ENCODE measurements at regions not wholly inside any gene's neighbourhood (a gene's known extent, or its start where the extent isn't known, plus 50 kb on each side); places are given as distances from the start of the nearest gene placed in this dataset.

DNA sequence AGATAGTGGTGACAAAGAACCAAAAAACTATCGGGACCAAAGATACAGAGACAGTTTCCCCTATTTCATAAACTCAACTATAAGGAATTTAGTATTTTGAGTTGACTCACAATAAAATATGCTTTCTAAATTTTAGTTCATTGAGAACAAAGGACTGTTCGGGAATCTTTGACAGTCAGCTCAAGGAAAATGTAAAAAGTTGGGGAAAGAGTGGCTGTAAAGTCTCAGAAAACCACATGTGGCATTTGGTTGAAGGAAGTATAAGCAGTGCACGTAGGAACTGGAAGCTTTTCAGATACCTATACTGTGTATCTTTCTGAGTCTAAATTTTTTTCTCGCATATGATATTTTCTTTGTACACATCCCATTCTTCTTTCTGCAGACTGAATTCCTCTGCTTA is 688.9 kb downstream of the KCNA4 start:
- TF ChIP-seq REST (IDR thresholded peaks at IDR 0.05; ENCODE audit: insufficient replicate concordance, low read depth): no peak
- peaks cover 2% of the 10 kb centered on the region for H3K27me3 ChIP-seq (ENCODE audit: insufficient read depth, poor library complexity, severe bottlenecking)
- H3K27ac ChIP-seq (replicated peaks): no peak overlapping the region
- DNase-seq (ENCODE audit: low read depth in 1 of 2, low spot score in 1 of 2): no peak
- H3K4me3 ChIP-seq (replicated peaks; ENCODE audit: insufficient read depth, low read length): no peak overlapping the region

GRCh38 chr11:29326757-29327156 is 690.1 kb downstream of the KCNA4 start:
- no peak for DNase-seq (ENCODE audit: low read depth in 1 of 2, low spot score in 1 of 2)
- peaks cover 2% of the 10 kb centered on the region for H3K27me3 ChIP-seq (ENCODE audit: insufficient read depth, poor library complexity, severe bottlenecking)
- H3K27ac ChIP-seq (replicated peaks): no peak overlapping the region
- no peak for TF ChIP-seq REST (IDR thresholded peaks at IDR 0.05; ENCODE audit: insufficient replicate concordance, low read depth)
- TF ChIP-seq GABPA (IDR thresholded peaks at IDR 0.05; ENCODE audit: low read depth): no peak
- no peak for TF ChIP-seq POLR2AphosphoS5 (IDR thresholded peaks at IDR 0.05; ENCODE audit: low read depth)
- TF ChIP-seq CTCF (IDR thresholded peaks at IDR 0.05; ENCODE audit: insufficient read depth, low read length): no peak
- TF ChIP-seq SPI1 (IDR thresholded peaks at IDR 0.05; ENCODE audit: borderline replicate concordance, low read depth): no peak
- no peak overlapping the region for H3K4me3 ChIP-seq (replicated peaks; ENCODE audit: insufficient read depth, low read length)

DNA sequence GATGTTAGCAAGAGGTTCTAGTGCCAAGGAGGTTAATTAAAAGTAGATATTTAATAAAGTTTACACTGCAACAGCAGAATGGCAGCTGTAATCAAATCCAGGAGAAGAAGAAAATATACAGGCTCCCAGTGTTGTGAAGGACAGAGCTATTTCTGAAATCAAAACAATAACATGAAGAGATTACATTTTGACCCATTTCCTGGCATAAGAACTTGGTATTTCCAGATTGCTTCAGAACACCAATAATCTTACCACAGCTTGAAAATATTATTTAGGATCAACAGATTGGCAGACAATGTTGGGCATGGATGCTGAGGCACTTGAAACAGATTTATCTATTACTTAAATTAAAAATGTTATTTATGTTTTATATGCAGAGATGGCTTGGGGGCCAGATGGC is 692.5 kb downstream of the KCNA4 start:
- no peak for TF ChIP-seq CTCF (IDR thresholded peaks at IDR 0.05; ENCODE audit: insufficient read depth, low read length)
- no peak for TF ChIP-seq GABPA (IDR thresholded peaks at IDR 0.05; ENCODE audit: low read depth)
- TF ChIP-seq REST (IDR thresholded peaks at IDR 0.05; ENCODE audit: insufficient replicate concordance, low read depth): no peak
- no peak for TF ChIP-seq SPI1 (IDR thresholded peaks at IDR 0.05; ENCODE audit: borderline replicate concordance, low read depth)
- TF ChIP-seq POLR2AphosphoS5 (IDR thresholded peaks at IDR 0.05; ENCODE audit: low read depth): no peak
- Histone ChIP-seq H3K27me3 (ENCODE audit: insufficient read depth, poor library complexity, severe bottlenecking) (no peaks in the 10 kb centered on the region), H3K4me3 (replicated peaks; ENCODE audit: insufficient read depth, low read length) (no peak overlapping the region), H3K27ac (replicated peaks) (no peak overlapping the region)
- no peak for DNase-seq (ENCODE audit: low read depth in 1 of 2, low spot score in 1 of 2)

Data from HL-60 (cell line).